ENCODE measurements at regions not wholly inside any gene's neighbourhood (a gene's known extent, or its start where the extent isn't known, plus 50 kb on each side); places are given as distances from the start of the nearest gene placed in this dataset.

DNA sequence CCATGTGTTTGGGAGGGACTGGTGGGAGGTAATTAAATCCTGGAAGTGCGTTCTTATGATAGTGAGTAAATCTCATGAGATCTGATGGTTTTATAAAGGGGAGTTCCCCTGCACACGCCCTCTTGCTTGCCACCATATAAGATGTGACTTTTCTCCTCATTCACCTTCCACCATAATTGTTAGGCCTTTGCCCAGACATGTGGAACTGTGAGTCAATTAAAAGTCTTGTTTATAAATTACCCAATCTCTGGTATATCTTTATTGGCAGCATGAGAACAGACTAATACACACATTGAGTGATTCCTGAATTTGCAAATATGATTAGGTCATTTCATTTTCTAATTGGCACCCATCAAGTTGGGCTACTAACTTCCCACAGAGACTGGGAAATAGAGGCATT is 977.2 kb downstream of the SLITRK1 start:
- in situ Hi-C loops (cut with HindIII; ENCODE audit: low pct_ligation_motif_present, low sequenced_read_pairs): no loop called here
- H3K36me3 ChIP-seq (replicated peaks): no peaks in the 10 kb centered on the region
- TF ChIP-seq CTCF (IDR thresholded peaks at IDR 0.05; ENCODE audit: low read depth, low read length, missing control alignments): no peak

GRCh38 chr13:82900453-82900852 is 981.8 kb downstream of the SLITRK1 start:
- no peaks in the 10 kb centered on the region for H3K36me3 ChIP-seq (replicated peaks)
- no peak for DNase-seq
- no peak overlapping the region for H3K27ac ChIP-seq
- no peak overlapping the region for H3K4me3 ChIP-seq (ENCODE audit: low read depth, low read length)
- TF ChIP-seq CTCF (IDR thresholded peaks at IDR 0.05; ENCODE audit: low read depth, low read length, missing control alignments): no peak
- H3K27me3 ChIP-seq (replicated peaks): no peaks in the 10 kb centered on the region
- in situ Hi-C loops (cut with HindIII; ENCODE audit: low pct_ligation_motif_present, low sequenced_read_pairs): no loop called here

More for the DNA sequence above, 977.2 kb downstream of the SLITRK1 start:
- H3K27me3 ChIP-seq (replicated peaks): no peaks in the 10 kb centered on the region
- H3K27ac ChIP-seq: no peak overlapping the region
- DNase-seq: no peak
- H3K4me3 ChIP-seq (ENCODE audit: low read depth, low read length): no peak overlapping the region

DNA sequence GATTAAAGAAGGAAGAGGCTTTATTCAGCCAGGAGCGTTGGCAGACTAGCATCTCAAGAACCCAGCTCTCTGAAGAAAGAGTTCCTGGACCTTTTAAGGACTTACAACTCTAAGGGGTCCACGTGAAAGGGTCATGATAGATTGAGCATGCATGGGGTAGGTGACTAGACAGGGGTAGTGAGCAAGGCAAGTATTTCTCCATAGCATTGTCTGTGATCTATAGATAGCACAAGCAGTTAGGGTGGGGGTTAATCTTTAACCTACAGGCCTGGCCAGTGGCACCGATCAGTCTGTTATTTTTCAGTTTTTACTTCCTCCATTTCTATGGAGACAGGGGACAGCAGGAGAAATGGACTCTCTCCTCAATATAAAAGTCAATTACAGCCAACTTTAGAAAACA is 983.7 kb downstream of the SLITRK1 start:
- DNase-seq: no peak
- in situ Hi-C loops (cut with HindIII; ENCODE audit: low pct_ligation_motif_present, low sequenced_read_pairs): no loop called here
- H3K27ac ChIP-seq: no peak overlapping the region
- no peak for TF ChIP-seq CTCF (IDR thresholded peaks at IDR 0.05; ENCODE audit: low read depth, low read length, missing control alignments)
- no peaks in the 10 kb centered on the region for H3K36me3 ChIP-seq (replicated peaks)
- no peak overlapping the region for H3K4me3 ChIP-seq (ENCODE audit: low read depth, low read length)
- H3K27me3 ChIP-seq (replicated peaks): no peaks in the 10 kb centered on the region

DNA sequence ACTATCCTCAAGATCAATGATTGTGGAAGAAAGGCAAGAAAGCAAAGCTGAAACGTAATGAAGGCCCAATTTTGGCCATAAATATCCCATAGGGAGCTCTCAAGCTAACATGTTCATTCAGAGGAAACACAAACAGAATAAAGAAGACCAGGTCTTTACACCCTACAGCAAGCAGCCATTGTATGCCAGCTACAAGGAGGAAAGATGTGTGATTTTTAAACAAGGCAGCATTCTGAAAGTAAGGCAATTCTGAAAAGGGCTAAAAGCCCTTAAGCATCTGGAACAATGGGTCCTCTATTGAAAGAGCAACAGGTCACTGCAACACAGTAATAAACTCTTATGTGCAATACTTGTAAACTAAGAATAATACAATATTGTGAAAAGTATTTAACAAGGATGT is 1002.4 kb downstream of the SLITRK1 start:
- no peaks in the 10 kb centered on the region for H3K36me3 ChIP-seq (replicated peaks)
- no peak overlapping the region for H3K4me3 ChIP-seq (ENCODE audit: low read depth, low read length)
- no peak for DNase-seq
- no peaks in the 10 kb centered on the region for H3K27me3 ChIP-seq (replicated peaks)
- TF ChIP-seq CTCF (IDR thresholded peaks at IDR 0.05; ENCODE audit: low read depth, low read length, missing control alignments): no peak
- in situ Hi-C loops (cut with HindIII; ENCODE audit: low pct_ligation_motif_present, low sequenced_read_pairs): no loop called here
- no peak overlapping the region for H3K27ac ChIP-seq

DNA sequence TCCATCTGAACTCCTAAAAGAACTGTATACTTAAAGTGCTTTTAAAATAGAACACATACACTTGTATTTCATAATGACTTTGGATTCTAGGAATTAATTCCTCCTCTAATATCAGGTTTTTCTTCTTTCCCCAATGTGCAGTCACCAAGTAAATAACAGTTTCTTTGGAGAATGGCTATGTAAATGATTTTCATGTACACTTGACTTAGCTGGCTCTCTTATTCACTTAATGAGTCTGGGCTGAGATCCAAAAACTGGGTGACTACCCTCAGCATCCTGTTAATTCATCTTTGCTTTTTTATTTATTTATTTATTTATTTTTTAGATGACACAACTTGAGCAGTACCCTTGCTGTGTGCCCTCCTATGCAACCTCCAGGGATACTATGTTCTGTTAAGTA is 1003.7 kb downstream of the SLITRK1 start:
- in situ Hi-C loops (cut with HindIII; ENCODE audit: low pct_ligation_motif_present, low sequenced_read_pairs): no loop called here
- no peak overlapping the region for H3K27ac ChIP-seq
- no peak for DNase-seq
- no peaks in the 10 kb centered on the region for H3K36me3 ChIP-seq (replicated peaks)
- H3K27me3 ChIP-seq (replicated peaks): no peaks in the 10 kb centered on the region
- no peak for TF ChIP-seq CTCF (IDR thresholded peaks at IDR 0.05; ENCODE audit: low read depth, low read length, missing control alignments)
- H3K4me3 ChIP-seq (ENCODE audit: low read depth, low read length): no peak overlapping the region

- in situ Hi-C loops (cut with HindIII; ENCODE audit: low pct_ligation_motif_present, low sequenced_read_pairs): no loop called here
Observed at GRCh38 chr13:82867284-82867683, 1015.0 kb downstream of the SLITRK1 start.

More at GRCh38 chr13:82867284-82867683, 1015.0 kb downstream of the SLITRK1 start:
- Histone ChIP-seq H3K4me3 (ENCODE audit: low read depth, low read length) (no peak overlapping the region), H3K27me3 (replicated peaks) (no peaks in the 10 kb centered on the region), H3K36me3 (replicated peaks) (no peaks in the 10 kb centered on the region), H3K27ac (no peak overlapping the region)
- no peak for TF ChIP-seq CTCF (IDR thresholded peaks at IDR 0.05; ENCODE audit: low read depth, low read length, missing control alignments)
- no peak for DNase-seq
